Bronchial epithelial cell (primary cell): ENCODE measurements at regions not wholly inside any gene's neighbourhood (a gene's known extent, or its start where the extent isn't known, plus 50 kb on each side); places are given as distances from the start of the nearest gene placed in this dataset.

ENCODE experiments used
- DNase-seq: peaks from one replicate; pipeline ENCODE4 v3.0.0-alpha.2; 2010; ENCODE audit warnings: low read depth
- FAIRE-seq: peaks from 2 replicates; lab custom pipeline; 2011; peaks lifted over from hg19 to GRCh38; lab: Jason Lieb, UNC
- H3K27me3 ChIP-seq: 2 replicates; pipeline ENCODE4 v1.5.1; 2011; ENCODE audit warnings: low read length; ENCODE audit not compliant: control insufficient read depth, insufficient read depth
- H3K36me3 ChIP-seq: 2 replicates; pipeline ENCODE4 v1.5.1; 2011; ENCODE audit warnings: low read length; ENCODE audit not compliant: control insufficient read depth, insufficient read depth
- H3K4me3 ChIP-seq: 2 replicates; pipeline ENCODE4 v1.5.1; 2011; ENCODE audit warnings: mild to moderate bottlenecking, low read depth, low read length, control low read depth
- TF ChIP-seq, protein P1 (sequence below): IDR thresholded peaks from 2 replicates; pipeline ENCODE4 v1.5.1; 2011; ENCODE audit warnings: mild to moderate bottlenecking, moderate library complexity, low read length, control low read depth, inconsistent platforms; ENCODE audit not compliant: insufficient read depth, severe bottlenecking

DNA sequence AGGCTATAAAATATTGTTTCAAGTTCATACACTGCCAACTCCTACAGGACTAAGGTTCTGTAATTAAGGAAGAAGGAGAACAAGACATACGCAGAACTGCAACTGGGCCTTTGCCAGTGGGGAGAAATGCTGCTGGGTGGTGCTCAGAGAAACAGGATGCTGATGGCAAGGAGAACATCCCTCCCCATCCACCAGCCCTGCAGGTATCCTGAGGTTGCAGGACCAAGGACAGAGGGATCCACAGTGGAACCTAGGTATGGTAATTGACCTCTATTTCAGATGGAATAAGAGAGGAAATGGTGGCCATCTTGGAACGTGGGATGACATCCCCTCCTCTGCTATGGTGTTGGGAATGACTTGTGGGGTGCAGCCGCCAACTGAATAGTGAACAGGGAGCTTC is 206.3 kb upstream of the S1PR3 start:
- FAIRE-seq = no peak
- H3K4me3 ChIP-seq = no peak overlapping the region
- TF ChIP-seq, protein P1, sequence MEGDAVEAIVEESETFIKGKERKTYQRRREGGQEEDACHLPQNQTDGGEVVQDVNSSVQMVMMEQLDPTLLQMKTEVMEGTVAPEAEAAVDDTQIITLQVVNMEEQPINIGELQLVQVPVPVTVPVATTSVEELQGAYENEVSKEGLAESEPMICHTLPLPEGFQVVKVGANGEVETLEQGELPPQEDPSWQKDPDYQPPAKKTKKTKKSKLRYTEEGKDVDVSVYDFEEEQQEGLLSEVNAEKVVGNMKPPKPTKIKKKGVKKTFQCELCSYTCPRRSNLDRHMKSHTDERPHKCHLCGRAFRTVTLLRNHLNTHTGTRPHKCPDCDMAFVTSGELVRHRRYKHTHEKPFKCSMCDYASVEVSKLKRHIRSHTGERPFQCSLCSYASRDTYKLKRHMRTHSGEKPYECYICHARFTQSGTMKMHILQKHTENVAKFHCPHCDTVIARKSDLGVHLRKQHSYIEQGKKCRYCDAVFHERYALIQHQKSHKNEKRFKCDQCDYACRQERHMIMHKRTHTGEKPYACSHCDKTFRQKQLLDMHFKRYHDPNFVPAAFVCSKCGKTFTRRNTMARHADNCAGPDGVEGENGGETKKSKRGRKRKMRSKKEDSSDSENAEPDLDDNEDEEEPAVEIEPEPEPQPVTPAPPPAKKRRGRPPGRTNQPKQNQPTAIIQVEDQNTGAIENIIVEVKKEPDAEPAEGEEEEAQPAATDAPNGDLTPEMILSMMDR = no peak
- H3K36me3 ChIP-seq = no peaks in the 10 kb centered on the region
- H3K27me3 ChIP-seq = no peaks in the 10 kb centered on the region
- DNase-seq = no peak

DNA sequence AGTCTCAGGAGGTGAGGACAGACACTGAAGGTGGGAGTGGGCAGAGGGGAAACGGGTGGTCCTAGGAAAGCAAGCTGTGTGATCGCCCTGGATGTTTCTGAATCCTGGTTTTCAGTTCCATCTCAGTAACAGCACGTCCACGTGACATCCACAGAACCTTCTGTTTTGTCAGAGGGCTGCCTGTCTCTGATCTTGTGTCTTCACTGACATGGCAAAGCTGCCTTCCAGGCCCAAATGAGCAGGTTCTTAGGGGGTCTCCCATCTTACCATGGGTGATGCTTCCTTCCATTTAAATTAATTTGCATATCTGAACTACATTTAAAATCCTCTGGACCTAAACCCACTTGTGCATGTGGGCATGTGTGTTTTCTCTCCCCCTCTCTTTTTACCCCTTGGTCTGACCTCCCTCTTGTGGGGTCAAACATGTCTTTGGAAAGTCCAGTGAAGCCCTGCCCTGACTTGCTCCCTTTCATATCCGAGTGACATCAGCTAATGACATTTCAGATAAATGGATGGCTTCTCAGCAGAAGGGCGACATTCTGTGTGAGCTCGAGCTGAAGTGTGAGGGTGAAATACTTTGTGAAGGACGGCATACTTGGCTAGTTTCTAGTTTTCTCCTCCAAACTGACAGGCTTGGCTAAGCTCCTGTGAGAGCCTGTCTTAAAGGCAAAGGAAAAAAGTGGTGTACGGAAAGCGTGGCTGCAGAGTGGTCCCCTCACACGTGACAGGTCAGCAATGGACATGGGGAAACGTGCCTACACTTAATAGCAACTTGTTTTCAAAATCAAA is 204.8 kb upstream of the S1PR3 start:
- TF ChIP-seq, protein P1 = no peak

DNA sequence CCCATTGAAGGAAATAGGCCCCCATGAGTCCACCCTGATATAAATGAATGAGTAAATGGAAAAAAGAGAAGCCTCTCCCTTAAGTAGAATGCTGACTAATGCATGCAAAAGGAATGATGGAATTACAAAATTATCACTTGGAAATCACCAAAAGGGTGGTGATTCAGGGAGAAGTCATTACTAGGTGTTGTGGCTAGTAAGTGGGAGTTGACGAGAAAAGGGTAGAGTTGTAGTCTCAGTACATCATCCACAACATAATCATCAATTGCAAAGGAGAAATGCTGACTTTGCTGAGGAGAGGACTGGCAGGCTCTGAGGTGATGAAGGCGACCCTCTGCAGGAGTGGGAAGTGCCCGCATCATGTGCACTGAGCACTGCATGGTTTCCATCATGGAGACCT is 201.5 kb upstream of the S1PR3 start:
- TF ChIP-seq, protein P1 = no peak
- Histone ChIP-seq H3K36me3 (no peaks in the 10 kb centered on the region), H3K4me3 (no peak overlapping the region), H3K27me3 (no peaks in the 10 kb centered on the region)
- no peak for FAIRE-seq
- peak; percentile 99 for DNase-seq

More for the DNA sequence above, 204.8 kb upstream of the S1PR3 start:
- no peak for FAIRE-seq
- H3K36me3 ChIP-seq = no peaks in the 10 kb centered on the region
- H3K4me3 ChIP-seq = no peak overlapping the region
- no peaks in the 10 kb centered on the region for H3K27me3 ChIP-seq
- DNase-seq = no peak

DNA sequence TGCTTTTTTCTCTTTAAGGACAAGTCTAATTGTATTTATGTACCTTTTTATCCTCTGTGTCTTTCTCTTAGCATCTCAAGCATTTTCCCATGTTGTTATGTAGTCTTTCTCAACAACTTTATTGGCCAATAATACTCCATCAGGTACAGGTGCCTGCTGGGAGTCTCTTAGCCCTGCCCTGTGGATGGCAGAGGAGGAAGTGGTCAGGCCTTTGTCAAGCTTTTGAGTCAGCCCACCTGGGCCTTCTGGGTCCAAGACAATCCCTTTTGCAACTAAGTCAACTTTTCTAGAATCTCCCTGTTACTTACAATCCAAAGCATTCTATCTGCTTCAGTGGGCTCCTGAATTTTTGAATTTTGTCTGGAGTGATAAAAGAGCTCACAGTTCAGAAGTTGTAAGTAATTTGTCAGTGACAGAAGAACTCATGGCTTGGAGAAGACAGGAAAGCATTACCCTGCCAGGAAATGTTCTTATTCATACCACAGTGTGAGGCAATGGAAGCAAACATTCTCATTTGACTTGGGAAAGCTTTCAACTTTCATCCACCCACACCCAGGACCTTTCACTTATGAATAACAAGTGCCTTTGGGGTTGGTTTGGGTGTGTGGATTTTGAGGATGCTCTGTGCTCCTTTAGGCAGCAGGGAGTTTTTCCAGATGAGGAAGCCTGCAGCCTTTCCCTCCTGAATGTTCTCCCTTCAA is 200.0 kb upstream of the S1PR3 start:
- FAIRE-seq (no peak), DNase-seq (peak; percentile 95)
- Histone ChIP-seq H3K36me3 (no peaks in the 10 kb centered on the region), H3K4me3 (no peak overlapping the region), H3K27me3 (no peaks in the 10 kb centered on the region)
- TF ChIP-seq, protein P1 = no peak

DNA sequence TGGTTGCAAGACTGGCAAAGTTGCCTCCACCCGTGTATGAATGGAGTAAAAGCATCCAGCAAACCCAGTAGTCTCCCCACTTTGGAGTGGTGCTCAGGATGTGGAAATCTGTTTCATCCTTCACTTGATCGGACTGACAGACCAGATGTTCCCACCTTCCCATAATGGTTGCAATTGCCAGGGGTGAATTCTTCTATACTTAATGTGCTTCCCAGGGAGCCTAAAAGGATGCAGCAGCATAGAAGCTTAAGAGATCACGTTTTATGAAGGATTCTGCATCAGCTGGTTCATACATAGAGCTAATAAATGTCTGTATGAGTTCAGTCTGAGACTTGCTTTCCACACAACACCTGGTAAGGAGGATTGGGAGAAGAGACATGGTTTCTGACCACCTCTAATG is 198.8 kb upstream of the S1PR3 start:
- DNase-seq (no peak), FAIRE-seq (no peak)

More for the DNA sequence above, 198.8 kb upstream of the S1PR3 start:
- H3K36me3 ChIP-seq = no peaks in the 10 kb centered on the region
- TF ChIP-seq, protein P1 = no peak
- no peak overlapping the region for H3K4me3 ChIP-seq
- no peaks in the 10 kb centered on the region for H3K27me3 ChIP-seq
